Thoracic aorta (tissue), 2 donors: ENCODE measurements at regions not wholly inside any gene's neighbourhood (a gene's known extent, or its start where the extent isn't known, plus 50 kb on each side); places are given as distances from the start of the nearest gene placed in this dataset.

Experiments
- ATAC-seq: fragments of 150-250 bp; one replicate; pipeline ENCODE4 v1.8.0; 2017; ENCODE audit warnings: low read depth; ENCODE audit not compliant: insufficient number of reproducible peaks, low FRiP score
- DNase-seq: peaks from one replicate; pipeline ENCODE4 v3.0.0-alpha.2; 2020; ENCODE audit warnings: low spot score
- H3K27ac ChIP-seq, 2 donors: fragments of 200-600 bp; sonication (generic); 1 replicate in 1 of 2; 2 replicates in 1 of 2; pipeline ENCODE4 v1.5.1; 2016; ENCODE audit warnings: mild to moderate bottlenecking in 2 of 2, moderate library complexity in 2 of 2
- H3K27me3 ChIP-seq: fragments of 200-600 bp; sonication (generic); replicated peaks from 2 replicates; pipeline ENCODE4 v1.6.0; 2016; ENCODE audit warnings: mild to moderate bottlenecking; ENCODE audit not compliant: insufficient read depth
- H3K36me3 ChIP-seq: fragments of 200-600 bp; sonication (generic); one replicate; pipeline ENCODE4 v1.5.1; 2016
- H3K4me1 ChIP-seq, 2 donors: fragments of 200-600 bp; sonication (generic); 1 replicate in 1 of 2; 2 replicates in 1 of 2; pipeline versions ENCODE4 v1.5.1 to v1.6.0; 2016; ENCODE audit warnings: low read depth in 2 of 2, mild to moderate bottlenecking in 1 of 2; ENCODE audit not compliant: control insufficient read depth in 1 of 2
- H3K4me3 ChIP-seq: fragments of 200-600 bp; sonication (generic); 2 replicates; pipeline ENCODE4 v1.5.1; 2016; ENCODE audit warnings: mild to moderate bottlenecking
- H3K9me3 ChIP-seq: fragments of 200-600 bp; sonication (generic); 2 replicates; pipeline ENCODE4 v1.5.1; 2016
- CTCF ChIP-seq: fragments of 200-600 bp; sonication (generic); IDR thresholded peaks from one replicate; pipeline ENCODE4 v1.5.1; 2019; ENCODE audit warnings: antibody characterized with exemption

DNA sequence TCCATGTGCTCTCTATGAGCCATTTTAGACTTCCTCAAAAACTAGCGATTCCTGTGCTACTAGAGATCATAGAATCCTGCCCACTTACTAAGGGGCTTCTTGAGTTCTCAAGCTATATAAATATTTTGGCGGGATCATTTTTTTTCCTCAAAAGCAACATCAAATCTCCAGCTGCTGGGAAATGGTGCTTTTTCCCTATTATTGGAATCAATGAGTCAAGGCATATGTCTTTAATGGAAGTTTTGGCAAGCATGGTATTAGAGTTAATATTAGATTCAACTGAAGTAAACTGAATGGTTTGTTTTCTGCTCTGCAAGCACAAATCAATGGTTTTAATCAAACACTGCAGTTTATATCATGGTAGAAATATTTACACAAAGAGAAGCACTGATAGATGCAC is 369.9 kb upstream of the PTGER4 start:
- Histone ChIP-seq H3K4me1 (no peaks in the 10 kb centered on the region), H3K9me3 (no peaks in the 10 kb centered on the region), H3K36me3 (no peaks in the 10 kb centered on the region), H3K4me3 (no peak overlapping the region), H3K27ac (no peak overlapping the region), H3K27me3 (no peaks in the 10 kb centered on the region)
- TF ChIP-seq CTCF: no peak
- ATAC-seq (no peak), DNase-seq (no peak)

- Histone ChIP-seq H3K36me3 (no peaks in the 10 kb centered on the region), H3K9me3 (no peaks in the 10 kb centered on the region), H3K27me3 (no peaks in the 10 kb centered on the region), H3K27ac (no peak overlapping the region), H3K4me1 (no peaks in the 10 kb centered on the region), H3K4me3 (no peak overlapping the region)
- DNase-seq: no peak
- no peak for TF ChIP-seq CTCF
- ATAC-seq: no peak
These were observed 370.8 kb upstream of the PTGER4 start for GRCh38 chr5:40308867-40309266.

- no peaks in the 10 kb centered on the region for H3K9me3 ChIP-seq
- no peak for TF ChIP-seq CTCF
- no peak overlapping the region for H3K27ac ChIP-seq
- H3K4me1 ChIP-seq: no peaks in the 10 kb centered on the region
- H3K4me3 ChIP-seq: no peak overlapping the region
- H3K36me3 ChIP-seq: no peaks in the 10 kb centered on the region
- DNase-seq: no peak
- H3K27me3 ChIP-seq: no peaks in the 10 kb centered on the region
- ATAC-seq: no peak
These were observed 371.8 kb upstream of the PTGER4 start for GRCh38 chr5:40307920-40308319.

DNA sequence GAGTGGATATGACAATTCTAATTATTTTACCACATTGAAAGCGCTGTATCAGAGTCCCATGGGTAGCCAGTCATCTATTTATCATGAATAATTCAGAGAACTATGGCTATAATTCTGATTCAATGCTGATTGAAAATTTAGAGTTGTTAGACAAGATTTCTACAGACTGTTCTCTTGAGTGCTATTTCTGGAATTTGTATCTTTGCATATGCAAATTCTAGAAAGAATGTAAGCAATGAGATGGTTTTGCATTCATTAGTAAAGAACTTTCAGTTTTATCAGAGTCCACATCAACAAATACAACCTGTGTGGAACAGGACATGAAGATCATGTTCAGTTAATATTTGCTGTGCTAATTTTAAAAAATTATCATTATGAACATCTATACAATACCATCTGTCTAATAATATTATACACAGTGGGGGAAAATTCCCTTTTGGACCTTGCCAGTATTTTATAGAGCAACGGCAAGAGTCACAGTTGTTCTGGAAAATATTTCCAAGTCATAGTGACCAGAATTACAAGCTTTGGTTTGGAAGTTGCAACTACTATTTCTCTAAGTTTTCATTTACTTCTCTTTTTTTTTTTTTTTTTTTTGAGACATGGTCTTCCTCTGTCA is 372.7 kb upstream of the PTGER4 start:
- no peak for DNase-seq
- H3K36me3 ChIP-seq: no peaks in the 10 kb centered on the region
- no peaks in the 10 kb centered on the region for H3K9me3 ChIP-seq
- no peak overlapping the region for H3K27ac ChIP-seq
- no peaks in the 10 kb centered on the region for H3K4me1 ChIP-seq
- no peak for TF ChIP-seq CTCF
- H3K27me3 ChIP-seq: no peaks in the 10 kb centered on the region
- no peak for ATAC-seq
- no peak overlapping the region for H3K4me3 ChIP-seq

DNA sequence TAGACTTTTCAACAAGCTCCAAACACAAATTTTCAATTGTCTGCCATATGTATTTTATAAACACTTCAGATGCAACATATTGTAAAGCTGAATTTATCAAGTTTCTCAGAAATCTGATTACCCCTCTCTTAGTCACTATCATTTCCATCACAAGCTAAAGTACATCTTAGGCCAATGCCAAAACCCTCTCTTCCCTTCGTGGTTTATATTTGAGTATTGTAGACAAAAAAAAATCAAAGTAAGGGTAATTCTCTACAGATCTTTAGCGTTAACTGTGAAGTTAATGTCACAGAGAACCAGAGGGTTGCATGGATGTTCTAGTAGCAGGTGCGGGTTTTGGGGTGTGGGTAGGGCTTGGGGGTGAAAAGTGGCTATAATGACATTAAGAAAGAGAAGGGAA is 387.7 kb upstream of the PTGER4 start:
- no peaks in the 10 kb centered on the region for H3K4me1 ChIP-seq
- ATAC-seq: no peak
- no peaks in the 10 kb centered on the region for H3K36me3 ChIP-seq
- no peak for DNase-seq
- no peak overlapping the region for H3K4me3 ChIP-seq
- H3K27me3 ChIP-seq: no peaks in the 10 kb centered on the region
- H3K27ac ChIP-seq: no peak overlapping the region
- H3K9me3 ChIP-seq: no peaks in the 10 kb centered on the region
- TF ChIP-seq CTCF: no peak
